ENCODE measurements at regions not wholly inside any gene's neighbourhood (a gene's known extent, or its start where the extent isn't known, plus 50 kb on each side); places are given as distances from the start of the nearest gene placed in this dataset.
A peak's percentile ranks its signal among the peaks of the same experiment; 100 is the strongest.
"Not testable (repeated sequence)": the region's sequence is repeated elsewhere in the genome, so short reads cannot be mapped to it uniquely, and the experiment has no call there.

DNA sequence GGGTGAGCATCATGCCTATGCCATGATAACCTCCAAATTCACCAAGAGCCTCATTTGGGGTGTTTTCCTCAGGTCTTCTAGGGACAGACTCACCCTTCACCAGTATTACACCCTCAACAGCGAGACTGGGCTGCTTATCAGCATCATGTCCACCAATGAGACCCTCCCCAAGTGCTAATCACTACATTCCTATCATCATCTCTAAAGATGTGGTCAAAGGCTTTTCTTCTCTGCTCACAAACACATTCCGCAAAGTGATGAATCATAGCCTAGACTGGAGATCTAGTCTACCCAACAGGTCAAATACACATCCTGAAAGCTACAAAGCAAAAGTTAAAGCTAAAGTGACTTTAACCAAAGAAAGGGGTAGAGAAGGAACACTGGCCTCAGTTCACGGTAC, 75.3 kb upstream of the C7orf33 start:
- no peak for DNase-seq

DNA sequence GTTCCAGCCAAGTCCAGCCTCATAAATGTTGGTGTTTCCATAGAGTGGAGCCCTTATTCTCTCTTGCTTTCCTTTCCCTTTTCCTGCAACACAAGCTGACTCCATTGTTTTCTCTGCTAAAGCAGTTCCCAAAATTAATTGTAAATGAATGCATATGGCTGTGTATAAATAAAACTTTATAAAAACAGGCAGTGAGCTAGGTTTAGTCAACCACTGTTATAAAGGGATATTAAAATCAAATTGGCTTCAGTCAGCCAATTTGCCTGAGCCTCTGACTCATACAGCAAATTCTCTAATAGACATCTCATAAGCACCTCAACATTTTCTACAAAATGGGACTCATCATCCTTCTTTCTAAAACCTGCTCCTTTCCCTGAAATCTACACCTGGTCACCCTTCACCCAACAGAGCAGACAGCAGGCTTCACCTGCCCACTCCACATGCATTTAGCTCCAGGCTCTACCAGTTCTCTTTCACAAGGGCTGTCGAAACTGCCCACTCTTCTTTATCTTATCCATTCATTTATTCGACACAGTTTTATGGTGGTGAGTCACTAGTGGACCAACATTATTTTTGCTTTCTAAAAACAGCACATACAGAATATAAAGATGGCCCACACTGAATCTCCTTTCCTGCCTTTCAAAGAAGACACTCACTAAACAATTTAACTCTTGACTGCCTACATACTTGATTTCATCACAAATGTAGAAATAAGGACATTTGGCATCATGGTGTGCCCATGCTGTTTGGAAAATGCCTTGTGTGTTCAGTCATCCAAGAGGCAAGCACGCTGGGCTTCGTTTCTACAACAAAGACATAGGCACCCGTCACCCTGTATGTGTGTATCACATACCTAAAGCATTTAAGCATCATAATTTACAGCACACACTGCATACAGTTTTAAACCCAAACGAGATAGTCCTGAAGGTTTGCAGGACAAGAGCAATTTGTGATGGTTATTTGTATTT, 74.6 kb upstream of the C7orf33 start:
- DNase-seq: no peak

DNA sequence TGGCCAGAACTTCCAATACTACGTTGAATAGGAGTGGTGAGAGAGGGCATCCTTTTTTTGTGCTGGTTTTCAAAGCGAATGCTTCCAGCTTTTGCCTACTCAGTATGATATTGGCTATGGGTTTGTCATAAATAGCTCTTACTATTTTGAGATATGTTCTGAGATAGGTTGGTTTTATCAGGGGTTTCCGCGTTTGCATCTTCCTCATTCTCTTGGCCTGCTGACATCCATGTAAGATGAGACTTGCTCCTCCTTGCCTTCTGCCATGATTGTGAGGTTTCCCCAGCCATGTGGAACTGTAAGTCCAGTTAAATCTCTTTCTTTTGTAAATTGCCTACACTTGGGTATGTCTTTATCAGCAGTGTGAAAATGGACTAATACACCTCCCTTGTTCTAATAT, 71.2 kb upstream of the C7orf33 start:
- DNase-seq: not testable (repeated sequence)

- no peak for DNase-seq
Observed at GRCh38 chr7:148521271-148521670, 69.3 kb upstream of the C7orf33 start.

- DNase-seq: no peak
Observed at GRCh38 chr7:148523550-148523949, 67.0 kb upstream of the C7orf33 start.

DNA sequence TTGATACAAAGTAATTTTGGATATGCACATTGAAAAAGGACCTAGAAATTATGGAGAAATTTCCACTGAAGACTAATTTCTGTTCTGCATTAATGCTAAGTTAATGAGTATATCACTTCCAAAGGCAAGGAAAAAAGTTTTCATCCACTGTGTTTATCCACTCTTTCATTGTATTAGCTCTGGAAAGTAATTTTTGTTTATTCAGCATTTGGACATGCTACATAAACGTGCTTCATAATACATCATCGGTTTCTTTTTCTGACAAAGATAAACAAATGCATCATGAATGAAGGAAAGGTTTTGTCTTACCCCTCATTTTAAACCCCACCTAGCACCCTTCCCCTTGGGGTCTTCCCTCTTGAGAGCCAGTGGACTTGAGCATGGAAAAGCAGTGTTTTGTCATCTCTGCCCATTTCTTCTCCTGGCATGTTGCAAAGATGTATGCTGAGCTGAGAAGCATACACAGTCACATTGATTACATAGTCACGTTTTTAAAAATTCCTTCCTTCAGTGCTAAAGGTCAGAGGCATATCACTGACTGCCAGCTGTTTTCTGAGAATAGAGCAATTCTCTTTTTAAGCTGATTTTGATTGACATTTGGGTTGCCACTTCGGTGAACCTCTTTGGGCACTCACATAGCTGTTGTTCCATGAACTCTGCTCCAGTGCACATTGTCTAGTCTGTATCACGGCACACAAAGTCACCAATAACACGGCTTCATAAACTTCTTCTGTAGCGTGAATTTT, 65.9 kb upstream of the C7orf33 start:
- no peak for DNase-seq

GRCh38 chr7:148527717-148528168, 62.8 kb upstream of the C7orf33 start:
- DNase-seq: peak; percentile 86 to 87

GRCh38 chr7:148535217-148535616, 55.3 kb upstream of the C7orf33 start:
- DNase-seq: peak; percentile 24 to 41

- DNase-seq: no peak
Observed at GRCh38 chr7:148537435-148537834, 53.1 kb upstream of the C7orf33 start.

- DNase-seq: no peak
Observed at GRCh38 chr7:148540041-148540738, 50.4 kb upstream of the C7orf33 start.
